Thoracic aorta (tissue), 2 donors: ENCODE measurements at regions not wholly inside any gene's neighbourhood (a gene's known extent, or its start where the extent isn't known, plus 50 kb on each side); places are given as distances from the start of the nearest gene placed in this dataset.

Experiments
- ATAC-seq: fragments of 150-250 bp; one replicate; pipeline ENCODE4 v1.8.0; 2017; ENCODE audit warnings: low read depth; ENCODE audit not compliant: insufficient number of reproducible peaks, low FRiP score
- DNase-seq: peaks from one replicate; pipeline ENCODE4 v3.0.0-alpha.2; 2020; ENCODE audit warnings: low spot score
- H3K27ac ChIP-seq, 2 donors: fragments of 200-600 bp; sonication (generic); 1 replicate in 1 of 2; 2 replicates in 1 of 2; pipeline ENCODE4 v1.5.1; 2016; ENCODE audit warnings: mild to moderate bottlenecking in 2 of 2, moderate library complexity in 2 of 2
- H3K27me3 ChIP-seq: fragments of 200-600 bp; sonication (generic); replicated peaks from 2 replicates; pipeline ENCODE4 v1.6.0; 2016; ENCODE audit warnings: mild to moderate bottlenecking; ENCODE audit not compliant: insufficient read depth
- H3K36me3 ChIP-seq: fragments of 200-600 bp; sonication (generic); one replicate; pipeline ENCODE4 v1.5.1; 2016
- H3K4me1 ChIP-seq, 2 donors: fragments of 200-600 bp; sonication (generic); 1 replicate in 1 of 2; 2 replicates in 1 of 2; pipeline versions ENCODE4 v1.5.1 to v1.6.0; 2016; ENCODE audit warnings: low read depth in 2 of 2, mild to moderate bottlenecking in 1 of 2; ENCODE audit not compliant: control insufficient read depth in 1 of 2
- H3K4me3 ChIP-seq: fragments of 200-600 bp; sonication (generic); 2 replicates; pipeline ENCODE4 v1.5.1; 2016; ENCODE audit warnings: mild to moderate bottlenecking
- H3K9me3 ChIP-seq: fragments of 200-600 bp; sonication (generic); 2 replicates; pipeline ENCODE4 v1.5.1; 2016
- TF ChIP-seq, protein P1 (sequence below): fragments of 200-600 bp; sonication (generic); IDR thresholded peaks from one replicate; pipeline ENCODE4 v1.5.1; 2019; ENCODE audit warnings: antibody characterized with exemption

DNA sequence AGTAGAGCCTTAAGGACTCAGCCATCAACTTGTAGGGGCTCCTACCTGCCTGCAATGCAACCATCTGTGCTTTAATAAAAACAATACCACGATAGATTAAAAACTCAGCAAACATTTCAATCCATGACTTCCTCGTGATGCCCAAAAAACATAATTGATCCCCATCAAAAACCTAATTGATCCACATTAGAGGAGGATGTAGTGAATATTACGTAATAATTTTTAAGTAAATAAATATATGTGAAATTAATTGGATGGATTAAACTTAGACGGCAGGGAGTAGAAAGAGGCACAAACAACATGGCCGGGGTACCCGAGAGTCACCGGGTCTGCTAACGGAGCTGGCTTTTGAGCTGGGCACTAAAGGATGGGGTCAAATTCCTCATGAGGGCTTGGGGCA is 87.3 kb downstream of the ARL4C start:
- Histone ChIP-seq H3K4me3 (no peak overlapping the region), H3K36me3 (no peaks in the 10 kb centered on the region), H3K27me3 (no peaks in the 10 kb centered on the region), H3K9me3 (no peaks in the 10 kb centered on the region), H3K4me1 (no peaks in the 10 kb centered on the region), H3K27ac (no peak overlapping the region)
- ATAC-seq = no peak
- TF ChIP-seq, protein P1, sequence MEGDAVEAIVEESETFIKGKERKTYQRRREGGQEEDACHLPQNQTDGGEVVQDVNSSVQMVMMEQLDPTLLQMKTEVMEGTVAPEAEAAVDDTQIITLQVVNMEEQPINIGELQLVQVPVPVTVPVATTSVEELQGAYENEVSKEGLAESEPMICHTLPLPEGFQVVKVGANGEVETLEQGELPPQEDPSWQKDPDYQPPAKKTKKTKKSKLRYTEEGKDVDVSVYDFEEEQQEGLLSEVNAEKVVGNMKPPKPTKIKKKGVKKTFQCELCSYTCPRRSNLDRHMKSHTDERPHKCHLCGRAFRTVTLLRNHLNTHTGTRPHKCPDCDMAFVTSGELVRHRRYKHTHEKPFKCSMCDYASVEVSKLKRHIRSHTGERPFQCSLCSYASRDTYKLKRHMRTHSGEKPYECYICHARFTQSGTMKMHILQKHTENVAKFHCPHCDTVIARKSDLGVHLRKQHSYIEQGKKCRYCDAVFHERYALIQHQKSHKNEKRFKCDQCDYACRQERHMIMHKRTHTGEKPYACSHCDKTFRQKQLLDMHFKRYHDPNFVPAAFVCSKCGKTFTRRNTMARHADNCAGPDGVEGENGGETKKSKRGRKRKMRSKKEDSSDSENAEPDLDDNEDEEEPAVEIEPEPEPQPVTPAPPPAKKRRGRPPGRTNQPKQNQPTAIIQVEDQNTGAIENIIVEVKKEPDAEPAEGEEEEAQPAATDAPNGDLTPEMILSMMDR = no peak
- DNase-seq = no peak

DNA sequence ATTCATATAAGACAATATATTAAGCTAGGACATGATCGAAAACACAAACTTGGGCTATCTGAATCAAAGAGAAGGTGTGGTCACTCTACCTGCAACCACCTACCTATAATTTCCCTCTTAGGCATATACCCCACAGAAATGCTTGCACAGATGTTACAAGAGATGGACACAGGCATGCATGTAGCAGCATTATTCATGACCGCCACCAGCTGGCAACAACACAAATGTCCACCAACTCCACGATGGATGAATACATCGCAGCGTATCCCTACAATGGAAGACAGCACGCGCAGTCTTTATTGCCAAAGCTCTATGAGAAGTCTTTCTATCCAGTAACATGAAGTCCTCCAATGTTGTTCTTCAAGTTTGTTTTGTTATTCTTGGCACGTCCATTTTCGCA is 90.8 kb downstream of the ARL4C start:
- TF ChIP-seq, protein P1 = no peak
- H3K27ac ChIP-seq = no peak overlapping the region
- DNase-seq = no peak
- no peaks in the 10 kb centered on the region for H3K36me3 ChIP-seq
- H3K27me3 ChIP-seq = no peaks in the 10 kb centered on the region
- H3K4me1 ChIP-seq = no peaks in the 10 kb centered on the region
- H3K9me3 ChIP-seq = no peaks in the 10 kb centered on the region
- H3K4me3 ChIP-seq = no peak overlapping the region
- ATAC-seq = no peak

DNA sequence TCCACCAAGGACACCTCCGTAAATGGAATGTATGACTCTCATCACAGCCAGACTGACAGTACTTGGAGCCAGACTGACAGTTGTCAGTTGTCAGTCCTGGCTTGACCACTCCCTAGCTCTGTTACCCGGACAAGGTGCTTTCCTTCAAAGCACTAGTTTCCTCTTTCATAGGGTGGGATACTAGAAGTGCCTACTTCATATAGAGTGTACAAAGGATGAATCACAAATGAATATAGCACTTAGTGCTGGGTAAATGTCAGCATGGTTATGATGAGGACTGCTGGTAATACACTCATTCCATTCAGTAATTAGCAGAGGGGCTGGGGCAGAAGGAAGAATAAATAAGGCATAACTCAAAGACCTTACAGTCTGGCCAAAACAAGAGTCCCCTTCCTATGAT is 91.4 kb downstream of the ARL4C start:
- no peaks in the 10 kb centered on the region for H3K27me3 ChIP-seq
- H3K9me3 ChIP-seq = no peaks in the 10 kb centered on the region
- H3K4me1 ChIP-seq = no peaks in the 10 kb centered on the region
- no peaks in the 10 kb centered on the region for H3K36me3 ChIP-seq
- no peak for DNase-seq
- ATAC-seq = no peak
- no peak overlapping the region for H3K27ac ChIP-seq
- TF ChIP-seq, protein P1 = no peak
- H3K4me3 ChIP-seq = no peak overlapping the region

DNA sequence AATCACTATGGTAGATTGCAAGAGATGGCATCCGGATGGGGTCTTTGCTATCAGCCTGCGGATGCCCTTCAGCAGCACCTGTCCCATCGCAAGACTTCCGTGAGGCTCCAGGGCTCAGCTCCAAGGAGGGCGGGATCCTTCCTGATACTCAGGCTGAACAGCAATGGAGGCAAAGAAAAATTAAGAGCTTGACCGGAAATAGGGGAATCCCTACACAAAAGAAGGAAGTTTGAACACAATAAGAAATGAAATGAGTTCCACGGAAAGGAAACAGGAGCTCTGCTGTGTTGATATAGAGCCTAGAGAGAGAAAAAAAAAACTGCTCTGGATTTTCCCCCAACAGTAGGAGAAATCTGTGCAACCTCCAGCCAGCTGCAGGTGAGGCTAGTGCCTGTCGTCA is 91.9 kb downstream of the ARL4C start:
- TF ChIP-seq, protein P1 = no peak
- H3K4me3 ChIP-seq = no peak overlapping the region
- no peaks in the 10 kb centered on the region for H3K9me3 ChIP-seq
- no peaks in the 10 kb centered on the region for H3K27me3 ChIP-seq
- ATAC-seq = no peak
- no peak for DNase-seq
- H3K4me1 ChIP-seq = no peaks in the 10 kb centered on the region
- no peak overlapping the region for H3K27ac ChIP-seq
- H3K36me3 ChIP-seq = no peaks in the 10 kb centered on the region

- DNase-seq (no peak), ATAC-seq (no peak)
- H3K27me3 ChIP-seq = no peaks in the 10 kb centered on the region
- H3K9me3 ChIP-seq = no peaks in the 10 kb centered on the region
- H3K36me3 ChIP-seq = no peaks in the 10 kb centered on the region
- TF ChIP-seq, protein P1 = no peak
- H3K4me1 ChIP-seq = no peaks in the 10 kb centered on the region
- no peak overlapping the region for H3K4me3 ChIP-seq
- no peak overlapping the region for H3K27ac ChIP-seq
Measured at GRCh38 chr2:234403751-234404150, 93.1 kb downstream of the ARL4C start.
